ENCODE measurements at regions not wholly inside any gene's neighbourhood (a gene's known extent, or its start where the extent isn't known, plus 50 kb on each side); places are given as distances from the start of the nearest gene placed in this dataset.

- TF ChIP-seq CTCF (IDR thresholded peaks at IDR 0.05; ENCODE audit: low read depth, low read length) (no peak), EZH2phosphoT487 (IDR thresholded peaks at IDR 0.05; ENCODE audit: low read depth) (no peak)
Measured at GRCh38 chr11:116072133-116072532, 567.9 kb upstream of the CADM1 start.

Measured in OCI-LY3 (cell line).